Mesenchymal stem cell (in vitro differentiated cells and primary cell): ENCODE measurements at regions not wholly inside any gene's neighbourhood (a gene's known extent, or its start where the extent isn't known, plus 50 kb on each side); places are given as distances from the start of the nearest gene placed in this dataset.

Source experiments
- DNase-seq: peaks from one replicate; pipeline ENCODE4 v3.0.0-alpha.2; 2013
- H2AFZ ChIP-seq: one replicate; pipeline ENCODE4 v1.6.1; 2013; ENCODE audit warnings: low read depth, mild to moderate bottlenecking, control low read depth, inconsistent platforms, low read length, moderate library complexity
- H2AK5ac ChIP-seq: 2 replicates; pipeline ENCODE4 v1.6.1; 2013; ENCODE audit warnings: low read length, moderate library complexity, mild to moderate bottlenecking, inconsistent platforms; ENCODE audit not compliant: severe bottlenecking
- H2BK120ac ChIP-seq: one replicate; pipeline ENCODE4 v1.6.1; 2013; ENCODE audit warnings: low read depth, mild to moderate bottlenecking, inconsistent platforms, low read length, moderate library complexity
- H2BK12ac ChIP-seq, 2 experiments: one replicate each; pipeline ENCODE4 v1.6.1; 2013; ENCODE audit warnings: inconsistent platforms in 2 of 2, low read length in 2 of 2, mild to moderate bottlenecking in 2 of 2, moderate library complexity in 2 of 2, control low read depth in 1 of 2
- H2BK15ac ChIP-seq: one replicate; pipeline ENCODE4 v1.6.1; 2013; ENCODE audit warnings: mild to moderate bottlenecking, low read depth, inconsistent platforms; ENCODE audit not compliant: poor library complexity, severe bottlenecking
- H2BK5ac ChIP-seq: 2 replicates; pipeline ENCODE4 v1.6.1; 2013; ENCODE audit warnings: low read depth, mild to moderate bottlenecking, low read length, control low read depth, inconsistent platforms; ENCODE audit not compliant: poor library complexity, severe bottlenecking
- H3K14ac ChIP-seq, 2 experiments: one replicate each; pipeline ENCODE4 v1.6.1; 2013; ENCODE audit warnings: inconsistent platforms in 2 of 2, low read length in 2 of 2, control low read depth in 1 of 2, mild to moderate bottlenecking in 1 of 2, moderate library complexity in 1 of 2
- H3K18ac ChIP-seq, 2 experiments: one replicate each; pipeline ENCODE4 v1.6.1; 2013; ENCODE audit warnings: inconsistent platforms in 2 of 2, low read length in 2 of 2, control low read depth in 1 of 2, low read depth in 1 of 2, mild to moderate bottlenecking in 1 of 2
- H3K23ac ChIP-seq, 2 experiments: one replicate each; pipeline ENCODE4 v1.6.1; 2013; ENCODE audit warnings: inconsistent platforms in 2 of 2, low read length in 2 of 2, mild to moderate bottlenecking in 2 of 2, moderate library complexity in 2 of 2, control low read depth in 1 of 2
- H3K27ac ChIP-seq: 2 replicates; pipeline ENCODE4 v1.5.1; 2013; ENCODE audit warnings: mild to moderate bottlenecking, moderate library complexity, low read length, control low read depth, inconsistent platforms; ENCODE audit not compliant: poor library complexity, severe bottlenecking
- H3K27me3 ChIP-seq, 2 experiments: 2 replicates each; pipeline versions ENCODE4 v1.6.1 to v1.7.0; 2013; ENCODE audit warnings: low read length in 2 of 2, mild to moderate bottlenecking in 2 of 2, moderate library complexity in 2 of 2, control low read depth in 1 of 2, inconsistent platforms in 1 of 2; ENCODE audit not compliant: control insufficient read depth in 1 of 2, insufficient read depth in 1 of 2
- H3K36me3 ChIP-seq, 2 experiments: 2 replicates each; pipeline versions ENCODE4 v1.6.1 to v1.7.0; 2013; ENCODE audit warnings: low read length in 2 of 2, control low read depth in 1 of 2, inconsistent platforms in 1 of 2, low read depth in 1 of 2, mild to moderate bottlenecking in 1 of 2; ENCODE audit not compliant: insufficient read depth in 2 of 2, control insufficient read depth in 1 of 2
- H3K4ac ChIP-seq, 2 experiments: one replicate each; pipeline ENCODE4 v1.6.1; 2013; ENCODE audit warnings: inconsistent platforms in 2 of 2, low read length in 2 of 2, mild to moderate bottlenecking in 2 of 2, moderate library complexity in 2 of 2, control low read depth in 1 of 2, low read depth in 1 of 2
- H3K4me1 ChIP-seq: 2 replicates; pipeline ENCODE4 v1.6.1; 2013; ENCODE audit warnings: low read depth, low read length, control low read depth; ENCODE audit not compliant: control insufficient read depth, insufficient read depth
- H3K4me2 ChIP-seq: 2 replicates; pipeline ENCODE4 v1.6.1; 2013; ENCODE audit warnings: low read length, mild to moderate bottlenecking, inconsistent platforms; ENCODE audit not compliant: poor library complexity, severe bottlenecking
- H3K4me3 ChIP-seq, 2 experiments: 2 replicates each; pipeline versions ENCODE4 v1.5.1 to v1.7.0; 2013; ENCODE audit warnings: low read length in 2 of 2, mild to moderate bottlenecking in 2 of 2, control low read depth in 1 of 2, low read depth in 1 of 2; ENCODE audit not compliant: insufficient read depth in 1 of 2
- H3K79me1 ChIP-seq: replicated peaks from 2 replicates; pipeline ENCODE4 v1.6.1; 2013; ENCODE audit warnings: mild to moderate bottlenecking, control low read depth, low read length, inconsistent platforms; ENCODE audit not compliant: poor library complexity, severe bottlenecking
- H3K9ac ChIP-seq: 2 replicates; pipeline ENCODE4 v1.7.0; 2013; ENCODE audit warnings: mild to moderate bottlenecking, low read length, moderate library complexity
- H3K9me3 ChIP-seq: 2 replicates; pipeline ENCODE4 v1.7.0; 2013; ENCODE audit warnings: mild to moderate bottlenecking, low read length; ENCODE audit not compliant: control insufficient read depth
- H4K8ac ChIP-seq: one replicate; pipeline ENCODE4 v1.6.1; 2013; ENCODE audit warnings: inconsistent platforms, mild to moderate bottlenecking, low read length, moderate library complexity
- H4K91ac ChIP-seq: one replicate; pipeline ENCODE4 v1.6.1; 2013; ENCODE audit warnings: mild to moderate bottlenecking, low read length, inconsistent platforms
- WGBS: methylation state at CpG from one replicate; pipeline ENCODE4 v1.1.7; 2013; ENCODE audit warnings: mixed read lengths; 5-methylcytosine and 5-hydroxymethylcytosine counted together

DNA sequence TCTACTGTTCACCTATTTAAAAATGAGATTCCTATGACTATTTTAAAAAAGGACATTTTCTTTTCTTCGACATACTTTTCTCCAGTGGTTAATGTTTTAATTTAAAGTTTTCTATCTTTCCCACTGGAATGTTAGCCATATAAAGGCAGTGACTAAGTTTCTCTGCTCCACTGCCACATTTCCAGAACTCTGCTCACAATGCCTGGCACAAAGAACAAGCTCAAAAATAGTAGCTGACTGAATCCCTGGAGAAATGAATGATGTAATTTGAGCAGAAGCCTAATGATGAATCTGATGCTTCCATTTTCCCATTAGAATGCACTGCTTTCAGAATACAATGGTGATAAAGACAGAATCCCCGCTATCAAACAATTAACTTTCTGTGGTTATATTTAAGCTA is 817.8 kb downstream of the MTRR start:
- H3K27ac ChIP-seq: no peak overlapping the region
- H2AFZ ChIP-seq: no peak overlapping the region
- H3K4ac ChIP-seq: no peak overlapping the region
- no CpG with 5 or more reads among the region's 2 CpGs for WGBS
- no peaks in the 10 kb centered on the region for H3K9me3 ChIP-seq
- H3K27me3 ChIP-seq: no peaks in the 10 kb centered on the region
- H3K4me1 ChIP-seq: no peaks in the 10 kb centered on the region
- DNase-seq: no peak
- no peak overlapping the region for H2BK120ac ChIP-seq
- H2AK5ac ChIP-seq: no peak overlapping the region
- no peaks in the 10 kb centered on the region for H3K36me3 ChIP-seq
- H3K9ac ChIP-seq: peak overlapping the region; percentile 18
- no peak overlapping the region for H2BK15ac ChIP-seq
- H3K23ac ChIP-seq: no peak overlapping the region
- no peak overlapping the region for H3K14ac ChIP-seq
- no peak overlapping the region for H2BK5ac ChIP-seq
- no peak overlapping the region for H2BK12ac ChIP-seq
- no peak overlapping the region for H3K18ac ChIP-seq
- H4K8ac ChIP-seq: no peak overlapping the region
- H3K4me3 ChIP-seq: no peak overlapping the region
- H3K4me2 ChIP-seq: no peak overlapping the region
- H4K91ac ChIP-seq: no peak overlapping the region
- H3K79me1 ChIP-seq: no peaks in the 10 kb centered on the region

DNA sequence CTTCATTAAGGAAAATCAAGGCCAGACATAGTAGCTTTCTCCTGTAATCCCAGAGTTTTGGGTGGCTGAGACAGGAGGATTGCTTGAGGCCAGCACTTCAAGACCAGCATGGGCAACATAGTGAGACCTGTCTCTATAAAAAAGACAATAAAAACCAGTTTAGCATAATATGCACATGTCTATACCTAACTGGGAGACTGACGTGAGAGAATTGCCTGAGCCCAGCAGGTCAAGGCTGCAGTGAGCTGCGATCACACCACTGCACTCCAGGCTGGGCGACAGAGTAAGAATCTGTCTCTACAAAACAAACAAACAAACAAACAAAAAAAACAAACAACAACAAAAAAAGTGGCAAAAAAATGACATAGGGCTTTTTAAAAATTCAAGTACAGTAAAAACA is 820.8 kb downstream of the MTRR start:
- H3K4me2 ChIP-seq: no peak overlapping the region
- H2AK5ac ChIP-seq: no peak overlapping the region
- no peak overlapping the region for H3K14ac ChIP-seq
- no peak overlapping the region for H2BK15ac ChIP-seq
- no peak overlapping the region for H2BK5ac ChIP-seq
- H3K4ac ChIP-seq: no peak overlapping the region
- DNase-seq: no peak
- H4K91ac ChIP-seq: no peak overlapping the region
- no peak overlapping the region for H3K4me3 ChIP-seq
- no peaks in the 10 kb centered on the region for H3K9me3 ChIP-seq
- no peaks in the 10 kb centered on the region for H3K27me3 ChIP-seq
- no peak overlapping the region for H2BK12ac ChIP-seq
- H3K18ac ChIP-seq: no peak overlapping the region
- H3K4me1 ChIP-seq: no peaks in the 10 kb centered on the region
- H3K27ac ChIP-seq: no peak overlapping the region
- no peak overlapping the region for H4K8ac ChIP-seq
- no peaks in the 10 kb centered on the region for H3K79me1 ChIP-seq
- no peak overlapping the region for H2AFZ ChIP-seq
- H2BK120ac ChIP-seq: no peak overlapping the region
- H3K23ac ChIP-seq: no peak overlapping the region
- WGBS: 98% methylated on average over 3 of the region's 3 CpGs
- H3K9ac ChIP-seq: no peak overlapping the region
- H3K36me3 ChIP-seq: no peaks in the 10 kb centered on the region

DNA sequence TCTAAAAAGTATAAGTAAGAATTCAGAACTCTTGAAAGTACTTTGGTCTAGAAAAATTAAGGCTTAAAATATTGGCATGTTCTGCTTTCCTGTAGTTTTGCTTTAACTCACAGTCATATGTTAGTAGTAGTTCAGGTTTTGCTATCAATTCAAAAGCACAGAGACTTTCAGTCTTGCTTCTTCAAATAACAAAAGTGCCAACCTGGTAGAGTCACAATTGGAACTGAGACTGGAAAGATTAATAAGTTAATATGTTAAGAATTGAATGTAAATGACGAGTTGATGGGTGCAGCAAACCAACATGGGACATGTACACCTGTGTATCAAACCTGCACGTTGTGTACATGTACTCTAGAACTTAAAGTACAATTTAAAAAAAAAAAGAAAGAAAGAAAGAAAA is 822.3 kb downstream of the MTRR start:
- H2BK15ac ChIP-seq: no peak overlapping the region
- no peak overlapping the region for H3K4me2 ChIP-seq
- H3K79me1 ChIP-seq: no peaks in the 10 kb centered on the region
- H3K36me3 ChIP-seq: no peaks in the 10 kb centered on the region
- H2BK5ac ChIP-seq: no peak overlapping the region
- no peak overlapping the region for H3K4me3 ChIP-seq
- H3K14ac ChIP-seq: no peak overlapping the region
- H2BK120ac ChIP-seq: no peak overlapping the region
- H3K9ac ChIP-seq: no peak overlapping the region
- no peak overlapping the region for H4K91ac ChIP-seq
- H3K4me1 ChIP-seq: no peaks in the 10 kb centered on the region
- 60% methylated on average over 1 of the region's 2 CpGs for WGBS
- no peaks in the 10 kb centered on the region for H3K27me3 ChIP-seq
- H2AK5ac ChIP-seq: no peak overlapping the region
- H3K23ac ChIP-seq: no peak overlapping the region
- no peak overlapping the region for H3K4ac ChIP-seq
- no peak overlapping the region for H2BK12ac ChIP-seq
- H3K18ac ChIP-seq: no peak overlapping the region
- H3K9me3 ChIP-seq: no peaks in the 10 kb centered on the region
- no peak for DNase-seq
- H2AFZ ChIP-seq: no peak overlapping the region
- H4K8ac ChIP-seq: no peak overlapping the region
- no peak overlapping the region for H3K27ac ChIP-seq

DNA sequence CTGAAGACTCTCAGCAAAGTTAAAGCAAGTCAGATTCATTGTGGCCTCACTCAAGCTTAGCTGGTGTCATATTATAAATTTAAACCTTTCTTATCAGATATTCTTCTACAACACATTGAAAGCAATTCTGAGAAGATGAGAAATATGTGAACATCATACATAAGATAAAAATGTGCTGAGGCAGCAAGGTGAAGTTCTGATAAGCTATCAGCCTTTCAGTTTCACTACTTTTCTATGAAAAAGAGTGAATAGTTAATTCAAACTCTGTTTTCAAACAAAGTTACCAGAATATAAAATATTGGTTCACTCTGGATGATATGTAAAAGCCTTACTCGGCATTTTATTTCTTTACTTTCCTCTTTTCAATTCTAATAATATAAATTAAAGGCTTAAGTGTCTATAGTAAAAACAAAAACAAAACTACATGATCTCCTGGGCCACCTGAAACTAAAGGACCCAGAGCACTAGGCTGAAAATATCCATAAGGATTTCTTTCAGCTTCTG is 824.4 kb downstream of the MTRR start:
- H2BK15ac ChIP-seq: no peak overlapping the region
- no peak overlapping the region for H4K8ac ChIP-seq
- no peaks in the 10 kb centered on the region for H3K9me3 ChIP-seq
- H3K27me3 ChIP-seq: no peaks in the 10 kb centered on the region
- H2AK5ac ChIP-seq: no peak overlapping the region
- H2AFZ ChIP-seq: no peak overlapping the region
- no peak overlapping the region for H2BK120ac ChIP-seq
- no peak overlapping the region for H3K14ac ChIP-seq
- H3K4me1 ChIP-seq: no peaks in the 10 kb centered on the region
- no peak overlapping the region for H2BK12ac ChIP-seq
- H3K36me3 ChIP-seq: no peaks in the 10 kb centered on the region
- DNase-seq: no peak
- H3K4ac ChIP-seq: no peak overlapping the region
- no peaks in the 10 kb centered on the region for H3K79me1 ChIP-seq
- H3K9ac ChIP-seq: no peak overlapping the region
- no peak overlapping the region for H3K4me3 ChIP-seq
- WGBS: no CpG with 5 or more reads among the region's 1 CpG
- no peak overlapping the region for H2BK5ac ChIP-seq
- H3K4me2 ChIP-seq: no peak overlapping the region
- H3K23ac ChIP-seq: no peak overlapping the region
- no peak overlapping the region for H3K27ac ChIP-seq
- no peak overlapping the region for H3K18ac ChIP-seq
- no peak overlapping the region for H4K91ac ChIP-seq
